ENCODE measurements at regions not wholly inside any gene's neighbourhood (a gene's known extent, or its start where the extent isn't known, plus 50 kb on each side); places are given as distances from the start of the nearest gene placed in this dataset.

GRCh38 chr6:145517492-145517891 is 217.8 kb downstream of the EPM2A start:
- no peak for DNase-seq (ENCODE audit: low spot score)
- TF ChIP-seq, protein P1, sequence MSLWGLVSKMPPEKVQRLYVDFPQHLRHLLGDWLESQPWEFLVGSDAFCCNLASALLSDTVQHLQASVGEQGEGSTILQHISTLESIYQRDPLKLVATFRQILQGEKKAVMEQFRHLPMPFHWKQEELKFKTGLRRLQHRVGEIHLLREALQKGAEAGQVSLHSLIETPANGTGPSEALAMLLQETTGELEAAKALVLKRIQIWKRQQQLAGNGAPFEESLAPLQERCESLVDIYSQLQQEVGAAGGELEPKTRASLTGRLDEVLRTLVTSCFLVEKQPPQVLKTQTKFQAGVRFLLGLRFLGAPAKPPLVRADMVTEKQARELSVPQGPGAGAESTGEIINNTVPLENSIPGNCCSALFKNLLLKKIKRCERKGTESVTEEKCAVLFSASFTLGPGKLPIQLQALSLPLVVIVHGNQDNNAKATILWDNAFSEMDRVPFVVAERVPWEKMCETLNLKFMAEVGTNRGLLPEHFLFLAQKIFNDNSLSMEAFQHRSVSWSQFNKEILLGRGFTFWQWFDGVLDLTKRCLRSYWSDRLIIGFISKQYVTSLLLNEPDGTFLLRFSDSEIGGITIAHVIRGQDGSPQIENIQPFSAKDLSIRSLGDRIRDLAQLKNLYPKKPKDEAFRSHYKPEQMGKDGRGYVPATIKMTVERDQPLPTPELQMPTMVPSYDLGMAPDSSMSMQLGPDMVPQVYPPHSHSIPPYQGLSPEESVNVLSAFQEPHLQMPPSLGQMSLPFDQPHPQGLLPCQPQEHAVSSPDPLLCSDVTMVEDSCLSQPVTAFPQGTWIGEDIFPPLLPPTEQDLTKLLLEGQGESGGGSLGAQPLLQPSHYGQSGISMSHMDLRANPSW (CRISPR knock-in tag; conservative IDR thresholded peaks at IDR 0.05; ENCODE audit: low read depth): no peak
- TF ChIP-seq PRRX2 (CRISPR knock-in tag; IDR thresholded peaks at IDR 0.05): no peak
- no peak overlapping the region for H3K27ac Mint-ChIP-seq
- no peak overlapping the region for H3K4me3 Mint-ChIP-seq
- POLR2A ChIA-PET: no interaction called here
- no peaks in the 10 kb centered on the region; the same call in none of the 2 replicates for H3K27me3 Mint-ChIP-seq (ENCODE audit: low read depth)
- H3K4me1 Mint-ChIP-seq: no peaks in the 10 kb centered on the region
- CTCF ChIA-PET: no interaction called here
- no peaks in the 10 kb centered on the region for H3K36me3 Mint-ChIP-seq
- no peaks in the 10 kb centered on the region for H3K9me3 Mint-ChIP-seq
- ATAC-seq: no peak

- Mint-ChIP-seq H3K36me3 (no peaks in the 10 kb centered on the region), H3K9me3 (peaks cover 11% of the 10 kb centered on the region), H3K4me3 (no peak overlapping the region), H3K27ac (no peak overlapping the region), H3K27me3 (ENCODE audit: low read depth) (no peaks in the 10 kb centered on the region), H3K4me1 (peaks cover 6% of the 10 kb centered on the region)
- ChIA-PET POLR2A (no interaction called here), CTCF (no interaction called here)
- no peak for ATAC-seq
- TF ChIP-seq RELA (CRISPR knock-in tag; IDR thresholded peaks at IDR 0.05; ENCODE audit: borderline replicate concordance) (no peak), GRHL2 (CRISPR knock-in tag; IDR thresholded peaks at IDR 0.05; ENCODE audit: insufficient replicate concordance, severe bottlenecking) (no peak), AR (CRISPR knock-in tag; IDR thresholded peaks at IDR 0.05) (no peak)
- TF ChIP-seq, protein P2, sequence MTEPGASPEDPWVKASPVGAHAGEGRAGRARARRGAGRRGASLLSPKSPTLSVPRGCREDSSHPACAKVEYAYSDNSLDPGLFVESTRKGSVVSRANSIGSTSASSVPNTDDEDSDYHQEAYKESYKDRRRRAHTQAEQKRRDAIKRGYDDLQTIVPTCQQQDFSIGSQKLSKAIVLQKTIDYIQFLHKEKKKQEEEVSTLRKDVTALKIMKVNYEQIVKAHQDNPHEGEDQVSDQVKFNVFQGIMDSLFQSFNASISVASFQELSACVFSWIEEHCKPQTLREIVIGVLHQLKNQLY (CRISPR knock-in tag; IDR thresholded peaks at IDR 0.05): no peak
- TF ChIP-seq, protein P1 (CRISPR knock-in tag; conservative IDR thresholded peaks at IDR 0.05; ENCODE audit: low read depth): no peak
- DNase-seq (ENCODE audit: low spot score): no peak
Observed at GRCh38 chr6:145525038-145525437, 210.3 kb downstream of the EPM2A start.

GRCh38 chr6:145529582-145529981 is 205.7 kb downstream of the EPM2A start:
- ATAC-seq (no peak), DNase-seq (ENCODE audit: low spot score) (no peak)
- H3K4me3 Mint-ChIP-seq: no peak overlapping the region
- H3K4me1 Mint-ChIP-seq: peaks cover 10% of the 10 kb centered on the region
- H3K27me3 Mint-ChIP-seq (ENCODE audit: low read depth): no peaks in the 10 kb centered on the region
- no peaks in the 10 kb centered on the region for H3K36me3 Mint-ChIP-seq
- no peak overlapping the region for H3K27ac Mint-ChIP-seq
- ChIA-PET POLR2A (no interaction called here), CTCF (no interaction called here)
- peaks cover 8% of the 10 kb centered on the region for H3K9me3 Mint-ChIP-seq
- no peak for TF ChIP-seq TEAD4 (CRISPR knock-in tag; IDR thresholded peaks at IDR 0.05)
- no peak for TF ChIP-seq PRDM15 (CRISPR knock-in tag; IDR thresholded peaks at IDR 0.05)
- TF ChIP-seq FOXP4 (CRISPR knock-in tag; IDR thresholded peaks at IDR 0.05): no peak
- TF ChIP-seq, protein P3, sequence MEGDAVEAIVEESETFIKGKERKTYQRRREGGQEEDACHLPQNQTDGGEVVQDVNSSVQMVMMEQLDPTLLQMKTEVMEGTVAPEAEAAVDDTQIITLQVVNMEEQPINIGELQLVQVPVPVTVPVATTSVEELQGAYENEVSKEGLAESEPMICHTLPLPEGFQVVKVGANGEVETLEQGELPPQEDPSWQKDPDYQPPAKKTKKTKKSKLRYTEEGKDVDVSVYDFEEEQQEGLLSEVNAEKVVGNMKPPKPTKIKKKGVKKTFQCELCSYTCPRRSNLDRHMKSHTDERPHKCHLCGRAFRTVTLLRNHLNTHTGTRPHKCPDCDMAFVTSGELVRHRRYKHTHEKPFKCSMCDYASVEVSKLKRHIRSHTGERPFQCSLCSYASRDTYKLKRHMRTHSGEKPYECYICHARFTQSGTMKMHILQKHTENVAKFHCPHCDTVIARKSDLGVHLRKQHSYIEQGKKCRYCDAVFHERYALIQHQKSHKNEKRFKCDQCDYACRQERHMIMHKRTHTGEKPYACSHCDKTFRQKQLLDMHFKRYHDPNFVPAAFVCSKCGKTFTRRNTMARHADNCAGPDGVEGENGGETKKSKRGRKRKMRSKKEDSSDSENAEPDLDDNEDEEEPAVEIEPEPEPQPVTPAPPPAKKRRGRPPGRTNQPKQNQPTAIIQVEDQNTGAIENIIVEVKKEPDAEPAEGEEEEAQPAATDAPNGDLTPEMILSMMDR (IDR thresholded peaks at IDR 0.05): no peak
- no peak for TF ChIP-seq FOXP1 (CRISPR knock-in tag; IDR thresholded peaks at IDR 0.05; ENCODE audit: borderline replicate concordance)
- TF ChIP-seq EMX1 (CRISPR knock-in tag; IDR thresholded peaks at IDR 0.05): no peak
- TF ChIP-seq PREB (CRISPR knock-in tag; IDR thresholded peaks at IDR 0.05; ENCODE audit: borderline replicate concordance): no peak

All from WTC11 (cell line).